Stimulated activated naive CD8-positive, alpha-beta T cell treated with anti-CD3 and anti-CD28 coated beads, Interleukin-15, amount 100 ng/mL, for 72 hours (primary cell): ENCODE measurements at regions not wholly inside any gene's neighbourhood (a gene's known extent, or its start where the extent isn't known, plus 50 kb on each side); places are given as distances from the start of the nearest gene placed in this dataset.

Experiments used
- ATAC-seq: fragments of 150-1000 bp; cut with Tn5 transposase; 2 replicates; pipeline ENCODE4 v1.10.0; 2021; ENCODE audit warnings: mild to moderate bottlenecking, moderate library complexity
- DNase-seq, 2 donors: peaks; one replicate each; pipeline ENCODE4 v3.0.0; 2021 to 2022
- H3K27ac Mint-ChIP-seq, 2 donors: one replicate each; pipeline ENCODE4 v1.8.0; 2022; ENCODE audit warnings: mild to moderate bottlenecking in 2 of 2, mixed read lengths in 2 of 2, moderate library complexity in 2 of 2
- H3K27me3 Mint-ChIP-seq: one replicate; pipeline ENCODE4 v1.8.0; 2022; ENCODE audit warnings: mixed read lengths
- H3K4me1 Mint-ChIP-seq: one replicate; pipeline ENCODE4 v1.8.0; 2022; ENCODE audit warnings: mild to moderate bottlenecking, mixed read lengths
- H3K4me3 Mint-ChIP-seq, 2 donors: one replicate each; pipeline ENCODE4 v1.8.0; 2022; ENCODE audit warnings: mild to moderate bottlenecking in 2 of 2, mixed read lengths in 2 of 2, moderate library complexity in 1 of 2
- H3K9me3 Mint-ChIP-seq, 2 donors: one replicate each; pipeline ENCODE4 v1.8.0; 2022; ENCODE audit warnings: mixed read lengths in 2 of 2

DNA sequence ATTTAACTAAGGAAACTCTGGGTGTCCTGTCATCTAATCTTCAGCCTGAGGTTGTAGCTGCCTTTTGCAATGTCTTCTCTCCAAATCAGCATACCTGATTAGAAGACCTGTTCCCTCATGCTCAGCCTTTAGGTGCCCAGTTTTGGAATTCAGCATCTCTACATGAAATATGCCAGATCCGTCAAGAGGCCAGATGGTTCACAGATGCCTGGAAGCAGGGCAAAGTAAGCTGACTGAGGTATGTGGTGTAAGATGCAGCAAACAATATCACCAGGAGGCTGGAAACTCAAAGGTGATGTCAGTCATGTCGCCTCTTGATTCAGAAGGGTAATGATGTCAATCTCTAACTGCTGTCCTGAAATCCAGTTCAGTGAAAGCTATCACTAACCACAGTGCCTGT lies 324.4 kb downstream of the PRELID2 start:
- Mint-ChIP-seq H3K9me3 (peaks cover 0 to 23% of the 10 kb centered on the region in 2 donors), H3K4me3 (no peak overlapping the region), H3K4me1 (no peaks in the 10 kb centered on the region), H3K27me3 (no peaks in the 10 kb centered on the region), H3K27ac (no peak overlapping the region)
- ATAC-seq (no peak), DNase-seq (no peak)

DNA sequence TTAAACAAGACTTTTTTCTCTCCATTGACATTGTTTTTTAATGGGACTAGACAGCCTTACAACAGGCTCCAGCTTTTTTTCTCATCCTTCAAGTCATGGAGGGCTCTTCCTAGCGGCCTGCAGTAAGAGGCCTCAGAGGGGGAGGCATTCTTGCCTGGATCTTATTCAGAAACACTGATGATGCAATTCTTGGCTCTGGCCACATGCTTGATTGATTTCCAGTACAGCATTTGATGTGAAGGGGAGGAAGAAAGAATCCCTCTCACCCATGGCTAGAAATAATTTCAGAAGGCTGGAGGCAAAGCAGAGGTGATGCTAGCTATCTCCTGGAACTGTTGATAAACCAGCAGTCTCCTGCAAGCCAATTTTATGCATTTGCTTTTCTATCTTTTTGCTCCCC lies 324.8 kb downstream of the PRELID2 start:
- DNase-seq (no peak), ATAC-seq (no peak)
- no peak overlapping the region for H3K4me3 Mint-ChIP-seq
- no peaks in the 10 kb centered on the region for H3K27me3 Mint-ChIP-seq
- H3K9me3 Mint-ChIP-seq = peaks cover 2 to 23% of the 10 kb centered on the region in 2 donors
- no peak overlapping the region for H3K27ac Mint-ChIP-seq
- no peaks in the 10 kb centered on the region for H3K4me1 Mint-ChIP-seq

- H3K27me3 Mint-ChIP-seq = no peaks in the 10 kb centered on the region
- ATAC-seq (no peak), DNase-seq (no peak)
- no peak overlapping the region for H3K4me3 Mint-ChIP-seq
- peaks cover 8 to 23% of the 10 kb centered on the region in 2 donors for H3K9me3 Mint-ChIP-seq
- H3K4me1 Mint-ChIP-seq = no peaks in the 10 kb centered on the region
- H3K27ac Mint-ChIP-seq = no peak overlapping the region
Measured at GRCh38 chr5:145509336-145510136, 325.6 kb downstream of the PRELID2 start.

- H3K4me1 Mint-ChIP-seq = no peaks in the 10 kb centered on the region
- peaks cover 16 to 17% of the 10 kb centered on the region in 2 donors for H3K9me3 Mint-ChIP-seq
- ATAC-seq = no peak
- no peaks in the 10 kb centered on the region for H3K27me3 Mint-ChIP-seq
- H3K27ac Mint-ChIP-seq = no peak overlapping the region
- DNase-seq = no peak
- H3K4me3 Mint-ChIP-seq = no peak overlapping the region
Measured at GRCh38 chr5:145506185-145506850, 328.8 kb downstream of the PRELID2 start.

- H3K27ac Mint-ChIP-seq = no peak overlapping the region
- ATAC-seq (no peak), DNase-seq (no peak)
- no peaks in the 10 kb centered on the region for H3K4me1 Mint-ChIP-seq
- no peaks in the 10 kb centered on the region for H3K27me3 Mint-ChIP-seq
- peaks cover 15 to 19% of the 10 kb centered on the region in 2 donors for H3K9me3 Mint-ChIP-seq
- no peak overlapping the region for H3K4me3 Mint-ChIP-seq
Measured at GRCh38 chr5:145502906-145503305, 332.2 kb downstream of the PRELID2 start.

DNA sequence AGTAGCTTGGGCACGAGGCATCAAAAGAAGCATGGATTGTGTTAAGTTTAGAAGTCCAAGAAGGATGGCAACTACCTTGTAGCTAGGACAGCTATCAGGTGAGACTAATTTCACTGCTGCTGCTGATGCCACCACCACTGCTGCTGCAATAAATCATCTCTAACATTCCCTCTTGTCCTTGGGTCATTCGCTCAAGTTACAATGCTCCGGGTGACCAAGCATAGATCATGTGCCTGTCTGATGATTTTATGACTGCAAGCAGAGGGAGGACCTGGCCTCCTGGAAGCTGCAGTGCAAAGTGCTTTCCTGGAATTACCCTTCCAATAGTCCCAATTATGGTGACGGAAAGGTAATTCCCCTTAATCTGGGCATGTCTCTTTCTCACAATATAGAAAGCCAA lies 334.4 kb downstream of the PRELID2 start:
- H3K27me3 Mint-ChIP-seq = no peaks in the 10 kb centered on the region
- H3K4me3 Mint-ChIP-seq = no peak overlapping the region
- no peaks in the 10 kb centered on the region for H3K4me1 Mint-ChIP-seq
- DNase-seq (no peak), ATAC-seq (no peak)
- H3K27ac Mint-ChIP-seq = no peak overlapping the region
- peaks cover 15 to 19% of the 10 kb centered on the region in 2 donors for H3K9me3 Mint-ChIP-seq

- no peak for ATAC-seq
Measured at GRCh38 chr5:145499483-145499882, 335.7 kb downstream of the PRELID2 start.

GRCh38 chr5:145497052-145497451 lies 338.1 kb downstream of the PRELID2 start:
- H3K27me3 Mint-ChIP-seq = no peaks in the 10 kb centered on the region
- H3K4me1 Mint-ChIP-seq = no peaks in the 10 kb centered on the region
- H3K4me3 Mint-ChIP-seq = no peak overlapping the region
- H3K9me3 Mint-ChIP-seq = peaks cover 9 to 16% of the 10 kb centered on the region in 2 donors
- H3K27ac Mint-ChIP-seq = no peak overlapping the region
- ATAC-seq (no peak), DNase-seq (no peak)

More at GRCh38 chr5:145499483-145499882, 335.7 kb downstream of the PRELID2 start:
- Mint-ChIP-seq H3K9me3 (peaks cover 11 to 15% of the 10 kb centered on the region in 2 donors), H3K4me1 (no peaks in the 10 kb centered on the region), H3K4me3 (no peak overlapping the region), H3K27me3 (no peaks in the 10 kb centered on the region), H3K27ac (no peak overlapping the region)
- DNase-seq = no peak

DNA sequence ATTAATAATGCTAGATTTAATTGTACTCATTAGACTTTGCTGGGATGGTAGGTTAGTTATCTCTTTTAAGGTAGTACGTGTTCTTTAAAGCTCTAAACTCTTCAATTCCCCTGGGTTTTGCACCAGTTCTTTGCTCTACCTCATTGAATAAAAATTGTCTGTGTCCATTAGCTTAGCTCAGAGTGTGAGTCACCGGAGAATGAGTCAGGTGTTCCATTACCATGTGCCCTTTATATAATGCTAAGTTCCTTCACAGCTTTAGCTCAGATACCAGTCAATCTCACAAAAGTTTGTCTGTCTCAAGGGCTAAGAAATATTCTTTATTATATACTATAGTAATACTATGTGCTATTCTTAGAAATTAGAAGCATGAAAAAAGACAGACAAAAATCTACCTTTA lies 339.4 kb downstream of the PRELID2 start:
- H3K27ac Mint-ChIP-seq = no peak overlapping the region
- DNase-seq = no peak
- no peak for ATAC-seq
- H3K27me3 Mint-ChIP-seq = no peaks in the 10 kb centered on the region
- no peak overlapping the region for H3K4me3 Mint-ChIP-seq
- peaks cover 0 to 15% of the 10 kb centered on the region in 2 donors for H3K9me3 Mint-ChIP-seq
- no peaks in the 10 kb centered on the region for H3K4me1 Mint-ChIP-seq

DNA sequence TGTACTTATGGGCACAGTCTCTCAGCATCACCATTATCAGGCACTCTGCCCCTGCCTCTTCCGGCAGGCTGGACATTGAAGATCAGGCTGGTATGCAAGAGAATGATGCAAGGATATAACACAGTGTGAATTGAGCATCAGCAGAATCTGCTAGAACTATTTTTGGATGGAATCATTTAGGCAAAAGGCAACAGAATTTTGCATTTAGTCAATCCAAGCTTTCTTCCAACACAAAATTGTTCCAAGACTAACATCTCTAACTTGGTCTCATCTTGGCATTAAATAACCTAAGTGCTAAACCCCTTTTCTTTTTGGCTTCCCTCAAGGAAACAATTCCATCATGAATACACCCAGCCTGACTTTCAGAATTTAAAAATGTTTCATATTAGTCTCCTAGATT lies 339.9 kb downstream of the PRELID2 start:
- H3K4me1 Mint-ChIP-seq = no peaks in the 10 kb centered on the region
- peak overlapping the region in 1 of 2 donors; percentile 41 for H3K27ac Mint-ChIP-seq
- ATAC-seq = no peak

DNA sequence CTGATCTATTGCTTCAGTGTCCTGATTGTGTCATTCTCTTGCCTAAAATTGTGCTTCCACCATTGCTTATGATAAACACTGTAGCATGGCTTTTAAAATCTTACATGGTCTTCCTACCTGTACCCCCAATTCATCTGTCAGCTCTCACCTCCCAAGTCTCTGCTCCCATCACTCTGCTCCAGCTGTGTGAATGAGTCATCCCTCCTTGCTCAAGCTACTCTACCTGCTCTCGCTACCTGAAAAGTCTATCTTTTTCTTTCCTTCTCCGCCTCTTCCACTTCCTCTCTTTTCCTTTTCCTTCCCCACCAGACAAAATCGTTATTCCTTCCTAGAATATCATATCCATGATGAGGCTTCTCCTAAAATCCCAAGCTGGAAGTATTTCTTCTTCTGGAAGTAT lies 341.7 kb downstream of the PRELID2 start:
- H3K27ac Mint-ChIP-seq = no peak overlapping the region
- ATAC-seq (no peak), DNase-seq (no peak)
- H3K9me3 Mint-ChIP-seq = peaks cover 0 to 15% of the 10 kb centered on the region in 2 donors
- H3K27me3 Mint-ChIP-seq = no peaks in the 10 kb centered on the region
- H3K4me1 Mint-ChIP-seq = no peaks in the 10 kb centered on the region
- H3K4me3 Mint-ChIP-seq = no peak overlapping the region

More for the DNA sequence above, 339.9 kb downstream of the PRELID2 start:
- no peak for DNase-seq
- Mint-ChIP-seq H3K9me3 (peaks cover 0 to 15% of the 10 kb centered on the region in 2 donors), H3K4me3 (no peak overlapping the region), H3K27me3 (no peaks in the 10 kb centered on the region)

GRCh38 chr5:145489516-145489915 lies 345.6 kb downstream of the PRELID2 start:
- no peak overlapping the region for H3K27ac Mint-ChIP-seq

GRCh38 chr5:145484158-145484557 lies 351.0 kb downstream of the PRELID2 start:
- Mint-ChIP-seq H3K27ac (no peak overlapping the region), H3K9me3 (peaks cover 0 to 5% of the 10 kb centered on the region in 2 donors), H3K4me3 (no peak overlapping the region), H3K27me3 (no peaks in the 10 kb centered on the region), H3K4me1 (no peaks in the 10 kb centered on the region)
- DNase-seq (no peak), ATAC-seq (no peak)

More at GRCh38 chr5:145489516-145489915, 345.6 kb downstream of the PRELID2 start:
- H3K4me3 Mint-ChIP-seq = no peak overlapping the region
- DNase-seq = no peak
- H3K9me3 Mint-ChIP-seq = peaks cover 0 to 15% of the 10 kb centered on the region in 2 donors
- no peaks in the 10 kb centered on the region for H3K4me1 Mint-ChIP-seq
- H3K27me3 Mint-ChIP-seq = no peaks in the 10 kb centered on the region
- no peak for ATAC-seq

DNA sequence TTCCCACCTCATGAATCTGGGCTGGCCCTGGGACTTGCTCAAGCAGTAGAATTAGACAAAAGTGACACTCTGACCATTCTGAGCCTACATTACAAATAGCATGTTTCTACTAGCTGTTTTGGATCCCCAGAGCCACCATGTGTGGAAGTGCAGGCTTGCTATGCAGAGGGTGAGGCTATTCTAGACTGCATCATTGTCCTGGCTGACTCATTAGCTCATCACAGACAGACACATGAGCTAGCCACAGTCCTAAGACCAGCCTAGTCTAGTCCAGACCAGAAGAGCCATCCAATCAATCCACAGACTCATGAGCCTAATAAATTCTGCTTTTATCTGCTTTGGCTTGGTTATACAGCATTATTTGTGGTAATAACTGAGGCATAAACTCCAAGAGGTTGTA lies 351.9 kb downstream of the PRELID2 start:
- H3K27me3 Mint-ChIP-seq = no peaks in the 10 kb centered on the region
- H3K4me1 Mint-ChIP-seq = no peaks in the 10 kb centered on the region
- H3K9me3 Mint-ChIP-seq = peaks cover 0 to 10% of the 10 kb centered on the region in 2 donors
- ATAC-seq = no peak
- no peak overlapping the region for H3K4me3 Mint-ChIP-seq
- no peak for DNase-seq
- H3K27ac Mint-ChIP-seq = no peak overlapping the region

DNA sequence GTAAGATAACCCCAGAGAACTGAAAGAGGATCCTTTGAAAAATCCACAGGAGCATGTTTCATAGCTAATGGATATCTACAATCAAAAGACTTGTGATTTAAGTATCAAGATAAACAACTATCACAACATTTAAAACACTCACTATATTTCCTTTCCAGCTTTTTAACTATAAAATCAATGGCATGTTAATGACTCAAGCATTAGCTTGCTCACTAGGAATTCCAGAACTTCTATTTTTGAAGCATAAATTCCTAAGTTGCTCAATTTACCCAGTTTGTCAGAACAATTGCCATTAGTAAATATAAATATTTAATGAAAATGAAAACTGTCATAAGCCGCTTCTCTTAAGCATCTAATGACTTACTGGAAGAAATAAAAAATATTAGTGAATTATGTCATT lies 355.3 kb downstream of the PRELID2 start:
- Mint-ChIP-seq H3K4me3 (no peak overlapping the region), H3K9me3 (peaks cover 0 to 10% of the 10 kb centered on the region in 2 donors), H3K27me3 (no peaks in the 10 kb centered on the region), H3K27ac (no peak overlapping the region), H3K4me1 (no peaks in the 10 kb centered on the region)
- ATAC-seq (no peak), DNase-seq (no peak)

DNA sequence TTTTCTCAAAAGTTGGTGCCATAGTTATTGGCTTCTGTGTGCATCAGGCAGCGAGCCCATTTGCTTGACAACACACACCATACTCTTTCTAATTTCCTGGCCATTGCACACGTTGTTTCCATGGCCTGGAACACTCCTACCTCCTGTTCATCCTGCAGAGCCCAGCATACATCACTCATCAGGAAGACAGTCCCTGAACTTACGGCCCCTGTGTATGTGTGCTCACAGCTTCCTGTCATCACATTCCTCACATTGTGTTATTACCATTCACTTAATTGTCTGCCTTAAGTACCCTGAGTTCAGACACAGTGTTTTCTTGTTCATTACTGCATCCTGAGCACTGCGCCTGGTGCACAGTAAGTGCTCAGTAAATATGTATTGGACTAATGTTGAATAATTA lies 355.9 kb downstream of the PRELID2 start:
- no peak overlapping the region for H3K27ac Mint-ChIP-seq

More for the DNA sequence above, 355.9 kb downstream of the PRELID2 start:
- no peak overlapping the region for H3K4me3 Mint-ChIP-seq
- no peak for ATAC-seq
- no peak for DNase-seq
- peaks cover 0 to 10% of the 10 kb centered on the region in 2 donors for H3K9me3 Mint-ChIP-seq
- H3K4me1 Mint-ChIP-seq = no peaks in the 10 kb centered on the region
- H3K27me3 Mint-ChIP-seq = no peaks in the 10 kb centered on the region
